H9 (cell line): ENCODE measurements at regions not wholly inside any gene's neighbourhood (a gene's known extent, or its start where the extent isn't known, plus 50 kb on each side); places are given as distances from the start of the nearest gene placed in this dataset.

ENCODE experiments used
- DNase-seq: peaks from one replicate; pipeline ENCODE4 v3.0.0-alpha.2; 2017
- H2AFZ ChIP-seq: one replicate; pipeline ENCODE4 v1.6.1; 2013; ENCODE audit warnings: mild to moderate bottlenecking, low read length, control low read depth, moderate library complexity
- H2AK5ac ChIP-seq: 2 replicates; pipeline ENCODE4 v1.6.1; 2013; ENCODE audit warnings: low read length, control low read depth, mixed read lengths; ENCODE audit not compliant: insufficient read length
- H2BK120ac ChIP-seq: one replicate; pipeline ENCODE4 v1.6.1; 2013; ENCODE audit warnings: low read depth, mild to moderate bottlenecking, low read length, control low read depth, inconsistent platforms; ENCODE audit not compliant: poor library complexity, severe bottlenecking
- H2BK12ac ChIP-seq: 2 replicates; pipeline ENCODE4 v1.6.1; 2013; ENCODE audit warnings: low read length, control low read depth, mixed read lengths, low read depth; ENCODE audit not compliant: insufficient read length
- H2BK15ac ChIP-seq: 2 replicates; pipeline ENCODE4 v1.6.1; 2013; ENCODE audit warnings: low read depth, low read length, control low read depth
- H2BK20ac ChIP-seq: one replicate; pipeline ENCODE4 v1.6.1; 2013; ENCODE audit warnings: low read depth, mild to moderate bottlenecking, low read length, control low read depth, inconsistent platforms; ENCODE audit not compliant: poor library complexity, severe bottlenecking
- H2BK5ac ChIP-seq: 2 replicates; pipeline ENCODE4 v1.6.1; 2013; ENCODE audit warnings: low read length, control low read depth, mixed read lengths; ENCODE audit not compliant: insufficient read length
- H3K14ac ChIP-seq: 2 replicates; pipeline ENCODE4 v1.6.1; 2013; ENCODE audit warnings: low read length, control low read depth; ENCODE audit not compliant: insufficient read depth
- H3K18ac ChIP-seq: 2 replicates; pipeline ENCODE4 v1.6.1; 2013; ENCODE audit warnings: low read depth, mild to moderate bottlenecking, mixed read lengths, low read length, control low read depth; ENCODE audit not compliant: insufficient read length
- H3K23ac ChIP-seq: 2 replicates; pipeline ENCODE4 v1.6.1; 2013; ENCODE audit warnings: low read length, control low read depth, mixed read lengths, low read depth; ENCODE audit not compliant: insufficient read length
- H3K23me2 ChIP-seq: 2 replicates; pipeline ENCODE4 v1.6.1; 2013; ENCODE audit warnings: low read depth, mild to moderate bottlenecking, mixed read lengths, low read length, control low read depth; ENCODE audit not compliant: insufficient read length, poor library complexity, severe bottlenecking
- H3K27ac ChIP-seq: 2 replicates; pipeline ENCODE4 v1.5.1; 2013; ENCODE audit warnings: low read length, control low read depth, mixed read lengths, low read depth; ENCODE audit not compliant: insufficient read length
- H3K27me3 ChIP-seq: 2 replicates; pipeline ENCODE4 v1.6.1; 2013; ENCODE audit warnings: low read length, control low read depth, inconsistent platforms; ENCODE audit not compliant: insufficient read depth
- H3K4ac ChIP-seq: 2 replicates; pipeline ENCODE4 v1.6.1; 2013; ENCODE audit warnings: low read depth, mild to moderate bottlenecking, control low read depth, inconsistent platforms, low read length, moderate library complexity
- H3K4me1 ChIP-seq: 2 replicates; pipeline ENCODE4 v1.6.1; 2013; ENCODE audit warnings: low read length, control low read depth, inconsistent platforms; ENCODE audit not compliant: insufficient read depth
- H3K4me2 ChIP-seq: 2 replicates; pipeline ENCODE4 v1.6.1; 2013; ENCODE audit warnings: low read length, control low read depth, mixed read lengths; ENCODE audit not compliant: insufficient read length, insufficient read depth
- H3K56ac ChIP-seq: 2 replicates; pipeline ENCODE4 v1.6.1; 2013; ENCODE audit warnings: low read depth, mild to moderate bottlenecking, mixed read lengths, low read length, control low read depth; ENCODE audit not compliant: insufficient read length
- H3K79me1 ChIP-seq: 2 replicates; pipeline ENCODE4 v1.6.1; 2013; ENCODE audit warnings: low read depth, mild to moderate bottlenecking, moderate library complexity, low read length, control low read depth, inconsistent platforms; ENCODE audit not compliant: insufficient read depth, poor library complexity, severe bottlenecking
- H3K79me2 ChIP-seq: 2 replicates; pipeline ENCODE4 v1.6.1; 2013; ENCODE audit warnings: low read length, control low read depth, inconsistent platforms; ENCODE audit not compliant: insufficient read depth
- H3K9ac ChIP-seq: 2 replicates; pipeline ENCODE4 v1.6.1; 2013; ENCODE audit warnings: low read length, control low read depth, mixed read lengths; ENCODE audit not compliant: insufficient read length; ENCODE audit errors: extremely low read depth
- H3K9me3 ChIP-seq: one replicate; pipeline ENCODE4 v1.6.1; 2013; ENCODE audit warnings: low read depth, low read length, inconsistent platforms; ENCODE audit not compliant: control insufficient read depth
- H3T11ph ChIP-seq: one replicate; pipeline ENCODE4 v1.6.1; 2013; ENCODE audit warnings: mild to moderate bottlenecking, low read length, control low read depth, inconsistent platforms
- H4K20me1 ChIP-seq: one replicate; pipeline ENCODE4 v1.6.1; 2013; ENCODE audit not compliant: control insufficient read depth, insufficient read length, insufficient read depth
- H4K5ac ChIP-seq: 2 replicates; pipeline ENCODE4 v1.6.1; 2013; ENCODE audit warnings: low read depth, mild to moderate bottlenecking, mixed read lengths, low read length, control low read depth; ENCODE audit not compliant: insufficient read length
- H4K8ac ChIP-seq: replicated peaks from 2 replicates; pipeline ENCODE4 v1.6.1; 2013; ENCODE audit warnings: low read length, control low read depth, mixed read lengths, low read depth; ENCODE audit not compliant: insufficient read length
- H4K91ac ChIP-seq: 2 replicates; pipeline ENCODE4 v1.6.1; 2013; ENCODE audit warnings: low read depth, mild to moderate bottlenecking, moderate library complexity, mixed read lengths, low read length, control low read depth; ENCODE audit not compliant: insufficient read length
- H3K27ac Mint-ChIP-seq, 3 experiments: 2 replicates in 2 of 3; 3 replicates in 1 of 3; pipeline ENCODE4 v1.8.0; 2020 to 2021; ENCODE audit warnings: mixed read lengths in 3 of 3, mild to moderate bottlenecking in 1 of 3, moderate library complexity in 1 of 3
- H3K27me3 Mint-ChIP-seq: 2 replicates; pipeline ENCODE4 v1.8.0; 2021; ENCODE audit warnings: low read depth, mild to moderate bottlenecking, moderate library complexity, mixed read lengths
- H3K36me3 Mint-ChIP-seq, 3 experiments: 2 replicates in 2 of 3; 3 replicates in 1 of 3; pipeline ENCODE4 v1.8.0; 2020 to 2021; ENCODE audit warnings: low read depth in 3 of 3, mixed read lengths in 3 of 3; ENCODE audit not compliant: insufficient read depth in 1 of 3
- H3K4me1 Mint-ChIP-seq, 2 experiments: 2 replicates each; pipeline ENCODE4 v1.8.0; 2020; ENCODE audit warnings: mixed read lengths in 2 of 2
- H3K4me3 Mint-ChIP-seq, 2 experiments: 2 replicates in 1 of 2; 3 replicates in 1 of 2; pipeline ENCODE4 v1.8.0; 2020 to 2021; ENCODE audit warnings: mild to moderate bottlenecking in 2 of 2, mixed read lengths in 2 of 2, moderate library complexity in 1 of 2
- H3K9me3 Mint-ChIP-seq, 2 experiments: 2 replicates in 1 of 2; 3 replicates in 1 of 2; pipeline ENCODE4 v1.8.0; 2020; ENCODE audit warnings: mild to moderate bottlenecking in 2 of 2, mixed read lengths in 2 of 2, moderate library complexity in 1 of 2
- CTCF ChIP-seq: fragments of 200-600 bp; sonication (generic); conservative IDR thresholded peaks from 3 replicates; pipeline ENCODE4 v1.8.0; 2021; ENCODE audit warnings: antibody characterized with exemption, mild to moderate bottlenecking
- WGBS: extraction: QIAGEN DNeasy Blood & Tissue Kit; methylation state at CpG from one replicate; pipeline ENCODE4 v1.1.7; 2013; ENCODE audit warnings: missing lambda C conversion rate, low lambda C conversion rate, mixed read lengths; ENCODE audit not compliant: insufficient read length; ENCODE audit errors: extremely low coverage; 5-methylcytosine and 5-hydroxymethylcytosine counted together

- Histone ChIP-seq H4K8ac (no peak overlapping the region), H2AFZ (no peak overlapping the region), H3K9ac (no peak overlapping the region), H3K23me2 (no peaks in the 10 kb centered on the region), H2BK5ac (no peak overlapping the region), H3K79me1 (no peaks in the 10 kb centered on the region), H3K27me3 (no peaks in the 10 kb centered on the region), H2BK12ac (no peak overlapping the region), H3K27ac (no peak overlapping the region), H2BK120ac (no peak overlapping the region), H2AK5ac (no peak overlapping the region), H4K20me1 (no peaks in the 10 kb centered on the region), H2BK20ac (no peak overlapping the region), H3T11ph (no peak overlapping the region), H3K23ac (no peak overlapping the region), H3K79me2 (no peaks in the 10 kb centered on the region), H3K56ac (no peak overlapping the region), H3K4me1 (no peaks in the 10 kb centered on the region), H3K18ac (no peak overlapping the region), H3K14ac (no peak overlapping the region), H3K9me3 (no peaks in the 10 kb centered on the region), H3K4me2 (no peak overlapping the region), H2BK15ac (no peak overlapping the region), H4K5ac (no peak overlapping the region), H4K91ac (no peak overlapping the region), H3K4ac (no peak overlapping the region)
- DNase-seq: no peak
- TF ChIP-seq CTCF: no peak
- peaks cover 7 to 16% (median 8%) of the 10 kb centered on the region in 3 experiments; a peak in 5 of 7 replicates for H3K36me3 Mint-ChIP-seq
- H3K27me3 Mint-ChIP-seq: no peaks in the 10 kb centered on the region
- WGBS: no CpG with 5 or more reads among the region's 3 CpGs
- H3K27ac Mint-ChIP-seq: no peak overlapping the region
- H3K4me3 Mint-ChIP-seq: no peak overlapping the region
- peaks cover 7 to 17% of the 10 kb centered on the region in 2 experiments for H3K9me3 Mint-ChIP-seq
- peaks cover 8% of the 10 kb centered on the region in 2 experiments for H3K4me1 Mint-ChIP-seq
Observed at GRCh38 chr2:51998890-51999289, 967.0 kb upstream of the NRXN1 start.
